ENCODE measurements at regions not wholly inside any gene's neighbourhood (a gene's known extent, or its start where the extent isn't known, plus 50 kb on each side); places are given as distances from the start of the nearest gene placed in this dataset.

DNA sequence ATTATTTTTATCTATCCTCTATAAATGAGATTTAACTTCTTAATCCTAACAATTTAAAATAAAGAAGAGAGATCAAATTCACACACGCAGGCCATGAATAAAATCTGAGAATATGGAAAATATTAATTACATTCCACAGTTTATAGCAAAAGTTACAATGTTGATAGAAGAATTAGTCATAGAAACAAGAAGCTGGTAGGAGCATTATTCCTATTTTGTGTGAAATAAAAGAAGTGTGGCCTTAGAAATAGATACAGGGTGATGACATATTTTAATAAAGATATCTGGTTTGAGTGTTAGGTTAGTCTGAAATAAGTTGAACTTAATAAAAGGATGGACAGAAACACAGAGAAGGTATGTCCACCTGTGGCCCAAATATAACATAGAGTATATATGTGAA lies 790.4 kb upstream of the NUDT12 start:
- TF ChIP-seq, protein P1, sequence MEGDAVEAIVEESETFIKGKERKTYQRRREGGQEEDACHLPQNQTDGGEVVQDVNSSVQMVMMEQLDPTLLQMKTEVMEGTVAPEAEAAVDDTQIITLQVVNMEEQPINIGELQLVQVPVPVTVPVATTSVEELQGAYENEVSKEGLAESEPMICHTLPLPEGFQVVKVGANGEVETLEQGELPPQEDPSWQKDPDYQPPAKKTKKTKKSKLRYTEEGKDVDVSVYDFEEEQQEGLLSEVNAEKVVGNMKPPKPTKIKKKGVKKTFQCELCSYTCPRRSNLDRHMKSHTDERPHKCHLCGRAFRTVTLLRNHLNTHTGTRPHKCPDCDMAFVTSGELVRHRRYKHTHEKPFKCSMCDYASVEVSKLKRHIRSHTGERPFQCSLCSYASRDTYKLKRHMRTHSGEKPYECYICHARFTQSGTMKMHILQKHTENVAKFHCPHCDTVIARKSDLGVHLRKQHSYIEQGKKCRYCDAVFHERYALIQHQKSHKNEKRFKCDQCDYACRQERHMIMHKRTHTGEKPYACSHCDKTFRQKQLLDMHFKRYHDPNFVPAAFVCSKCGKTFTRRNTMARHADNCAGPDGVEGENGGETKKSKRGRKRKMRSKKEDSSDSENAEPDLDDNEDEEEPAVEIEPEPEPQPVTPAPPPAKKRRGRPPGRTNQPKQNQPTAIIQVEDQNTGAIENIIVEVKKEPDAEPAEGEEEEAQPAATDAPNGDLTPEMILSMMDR (optimal IDR thresholded peaks at IDR 0.05 in 1 of 3, IDR thresholded peaks at IDR 0.05 in 1 of 3, conservative IDR thresholded peaks at IDR 0.05 in 1 of 3; ENCODE audit: extremely low read depth in 1 of 3, insufficient read depth in 2 of 3, low read length in 3 of 3): no peak
- TF ChIP-seq EZH2 (IDR thresholded peaks at IDR 0.05; ENCODE audit: low read length): no peak
